ENCODE measurements at regions not wholly inside any gene's neighbourhood (a gene's known extent, or its start where the extent isn't known, plus 50 kb on each side); places are given as distances from the start of the nearest gene placed in this dataset.

DNA sequence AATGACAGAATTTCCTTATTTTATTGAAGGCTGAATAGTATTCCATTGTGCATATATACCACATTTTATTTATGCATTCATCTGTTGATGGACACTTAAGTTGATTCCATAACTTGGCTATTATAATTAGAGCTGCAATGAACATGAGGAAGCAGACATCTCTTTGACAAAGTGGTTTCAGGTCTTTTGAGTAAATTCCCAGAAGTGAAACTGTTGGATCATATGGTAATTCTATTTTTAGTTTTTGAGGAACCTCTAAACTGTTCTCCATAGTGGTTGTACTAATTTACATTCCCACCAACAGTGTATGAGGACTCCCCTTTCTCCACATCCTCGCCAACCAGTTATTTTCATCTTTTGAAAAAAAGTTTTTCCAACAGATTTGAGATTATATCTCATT is 77.5 kb downstream of the TMEM200C start:
- Histone ChIP-seq H3K27me3 (ENCODE audit: control insufficient read depth, insufficient read depth, low read length) (no peaks in the 10 kb centered on the region), H3K27ac (ENCODE audit: low read length) (no peak overlapping the region), H3K4me3 (ENCODE audit: low read length) (no peak overlapping the region), H3K9me3 (ENCODE audit: control insufficient read depth, insufficient read depth, low read length) (no peaks in the 10 kb centered on the region), H3K4me1 (ENCODE audit: control insufficient read depth, insufficient read depth, low read length) (no peaks in the 10 kb centered on the region), H3K36me3 (ENCODE audit: control insufficient read depth, insufficient read depth, low read length) (no peaks in the 10 kb centered on the region)
- Mint-ChIP-seq H3K9me3 (no peaks in the 10 kb centered on the region), H3K4me3 (no peak overlapping the region), H3K36me3 (no peaks in the 10 kb centered on the region), H3K27ac (no peak overlapping the region), H3K27me3 (ENCODE audit: low read depth in 2 of 2) (no peaks in the 10 kb centered on the region), H3K4me1 (no peaks in the 10 kb centered on the region)
- WGBS (ENCODE audit: insufficient coverage) = no CpG with 5 or more reads among the region's 1 CpG
- DNase-seq (no peak), ATAC-seq (no peak)
- no peak for TF ChIP-seq CTCF (IDR thresholded peaks at IDR 0.05)
- intact Hi-C loops (cut with micrococcal nuclease) = no loop called here

DNA sequence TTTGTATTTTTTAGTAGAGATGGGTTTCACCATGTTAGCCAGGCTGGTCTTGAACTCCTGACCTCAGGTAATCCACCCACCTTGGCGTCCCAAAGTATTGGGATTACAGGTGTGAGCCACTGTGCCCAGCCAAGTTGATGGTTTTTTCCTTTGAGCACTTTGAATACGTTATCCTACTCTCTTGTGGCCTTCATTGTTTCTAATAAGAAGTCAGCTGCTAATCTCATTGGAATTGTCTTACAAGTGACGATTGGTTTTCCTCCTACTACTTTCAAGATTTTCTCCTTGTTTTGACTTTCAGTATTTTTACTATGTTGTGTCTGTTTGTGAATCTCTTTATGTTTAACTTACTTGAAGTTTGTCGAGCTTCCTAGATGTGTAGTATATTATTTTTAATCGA is 88.5 kb downstream of the TMEM200C start:
- 75% methylated on average over 2 of the region's 5 CpGs for WGBS (ENCODE audit: insufficient coverage)

DNA sequence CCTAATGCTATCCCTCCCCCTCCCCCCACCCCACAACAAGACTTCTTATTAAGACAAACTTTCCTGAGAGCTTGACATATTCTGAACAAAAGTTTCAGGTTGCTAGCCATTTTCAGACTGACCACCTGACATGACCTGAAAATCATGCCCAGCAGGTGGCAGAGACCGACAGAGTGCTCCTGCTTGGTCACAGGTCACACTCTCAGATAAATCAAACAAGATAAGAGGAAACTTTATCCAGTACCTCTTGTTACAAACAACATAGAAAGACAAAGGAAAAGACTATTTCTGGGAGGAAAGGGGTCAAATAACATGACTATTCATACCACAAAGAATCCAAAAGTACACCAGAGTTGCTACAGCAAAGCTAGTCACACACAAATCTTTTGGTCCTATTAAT is 107.4 kb downstream of the TMEM200C start:
- Histone ChIP-seq H3K4me3 (ENCODE audit: low read length) (no peak overlapping the region), H3K27ac (ENCODE audit: low read length) (no peak overlapping the region), H3K27me3 (ENCODE audit: control insufficient read depth, insufficient read depth, low read length) (no peaks in the 10 kb centered on the region), H3K36me3 (ENCODE audit: control insufficient read depth, insufficient read depth, low read length) (no peaks in the 10 kb centered on the region), H3K9me3 (ENCODE audit: control insufficient read depth, insufficient read depth, low read length) (peaks cover 4% of the 10 kb centered on the region), H3K4me1 (ENCODE audit: control insufficient read depth, insufficient read depth, low read length) (no peaks in the 10 kb centered on the region)
- Mint-ChIP-seq H3K36me3 (no peaks in the 10 kb centered on the region), H3K4me1 (no peaks in the 10 kb centered on the region), H3K27me3 (ENCODE audit: low read depth in 2 of 2) (no peaks in the 10 kb centered on the region), H3K27ac (no peak overlapping the region), H3K4me3 (no peak overlapping the region), H3K9me3 (peaks cover 4 to 9% of the 10 kb centered on the region in 2 donors)
- intact Hi-C loops (cut with micrococcal nuclease) = no loop called here
- no peak for ATAC-seq
- no peak for TF ChIP-seq CTCF (IDR thresholded peaks at IDR 0.05)
- DNase-seq = no peak
- 56% methylated on average over 1 of the region's 1 CpG for WGBS (ENCODE audit: insufficient coverage)

More for the DNA sequence above, 88.5 kb downstream of the TMEM200C start:
- Histone ChIP-seq H3K4me3 (ENCODE audit: low read length) (no peak overlapping the region), H3K9me3 (ENCODE audit: control insufficient read depth, insufficient read depth, low read length) (peaks cover 3% of the 10 kb centered on the region), H3K36me3 (ENCODE audit: control insufficient read depth, insufficient read depth, low read length) (no peaks in the 10 kb centered on the region), H3K4me1 (ENCODE audit: control insufficient read depth, insufficient read depth, low read length) (no peaks in the 10 kb centered on the region), H3K27me3 (ENCODE audit: control insufficient read depth, insufficient read depth, low read length) (no peaks in the 10 kb centered on the region), H3K27ac (ENCODE audit: low read length) (no peak overlapping the region)
- intact Hi-C loops (cut with micrococcal nuclease) = no loop called here
- ATAC-seq = no peak
- H3K36me3 Mint-ChIP-seq = peaks cover 5% of the 10 kb centered on the region
- H3K27ac Mint-ChIP-seq = no peak overlapping the region
- TF ChIP-seq CTCF (IDR thresholded peaks at IDR 0.05) = no peak
- H3K9me3 Mint-ChIP-seq = peaks cover 7 to 15% of the 10 kb centered on the region in 2 donors
- no peak for DNase-seq
- H3K4me3 Mint-ChIP-seq = no peak overlapping the region
- no peaks in the 10 kb centered on the region for H3K4me1 Mint-ChIP-seq
- no peaks in the 10 kb centered on the region for H3K27me3 Mint-ChIP-seq (ENCODE audit: low read depth in 2 of 2)

DNA sequence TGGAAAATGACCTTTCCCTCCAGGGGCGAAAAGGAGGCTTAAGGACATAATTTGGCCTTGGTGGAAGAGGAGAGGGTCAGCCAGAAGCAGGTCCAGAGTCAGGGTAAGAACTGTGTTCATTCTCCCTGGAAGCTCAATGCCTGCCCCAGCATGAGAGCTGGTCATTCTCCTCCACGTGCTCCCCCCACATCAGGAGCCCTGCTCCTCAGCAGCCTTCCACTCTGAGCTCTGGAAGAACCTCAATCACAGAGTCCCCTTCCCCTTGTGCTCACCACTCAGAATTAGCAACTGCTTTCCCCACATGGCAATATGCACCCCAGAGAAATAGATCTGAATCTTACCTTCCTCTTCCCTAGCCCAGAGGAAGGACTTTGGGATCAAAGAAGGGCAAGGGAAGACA is 115.4 kb downstream of the TMEM200C start:
- H3K4me3 Mint-ChIP-seq = no peak overlapping the region
- Histone ChIP-seq H3K4me3 (ENCODE audit: low read length) (no peak overlapping the region), H3K9me3 (ENCODE audit: control insufficient read depth, insufficient read depth, low read length) (no peaks in the 10 kb centered on the region), H3K27ac (ENCODE audit: low read length) (no peak overlapping the region), H3K27me3 (ENCODE audit: control insufficient read depth, insufficient read depth, low read length) (no peaks in the 10 kb centered on the region), H3K36me3 (ENCODE audit: control insufficient read depth, insufficient read depth, low read length) (no peaks in the 10 kb centered on the region), H3K4me1 (ENCODE audit: control insufficient read depth, insufficient read depth, low read length) (no peaks in the 10 kb centered on the region)
- H3K27ac Mint-ChIP-seq = no peak overlapping the region
- H3K4me1 Mint-ChIP-seq = no peaks in the 10 kb centered on the region
- DNase-seq = no peak
- intact Hi-C loops (cut with micrococcal nuclease) = no loop called here
- peaks cover 4 to 9% of the 10 kb centered on the region in 2 donors for H3K9me3 Mint-ChIP-seq
- 37% methylated on average over 2 of the region's 2 CpGs for WGBS (ENCODE audit: insufficient coverage)
- no peaks in the 10 kb centered on the region for H3K27me3 Mint-ChIP-seq (ENCODE audit: low read depth in 2 of 2)
- TF ChIP-seq CTCF (IDR thresholded peaks at IDR 0.05) = no peak
- no peaks in the 10 kb centered on the region for H3K36me3 Mint-ChIP-seq
- no peak for ATAC-seq
